CD4-positive, alpha-beta T cell treated with Interferon alpha-2 for 1 hour (primary cell): ENCODE measurements at regions not wholly inside any gene's neighbourhood (a gene's known extent, or its start where the extent isn't known, plus 50 kb on each side); places are given as distances from the start of the nearest gene placed in this dataset.

Experiments used
- DNase-seq, 2 donors: peaks; one replicate each; pipeline ENCODE4 v3.0.0-alpha.2; 2020 to 2022

DNA sequence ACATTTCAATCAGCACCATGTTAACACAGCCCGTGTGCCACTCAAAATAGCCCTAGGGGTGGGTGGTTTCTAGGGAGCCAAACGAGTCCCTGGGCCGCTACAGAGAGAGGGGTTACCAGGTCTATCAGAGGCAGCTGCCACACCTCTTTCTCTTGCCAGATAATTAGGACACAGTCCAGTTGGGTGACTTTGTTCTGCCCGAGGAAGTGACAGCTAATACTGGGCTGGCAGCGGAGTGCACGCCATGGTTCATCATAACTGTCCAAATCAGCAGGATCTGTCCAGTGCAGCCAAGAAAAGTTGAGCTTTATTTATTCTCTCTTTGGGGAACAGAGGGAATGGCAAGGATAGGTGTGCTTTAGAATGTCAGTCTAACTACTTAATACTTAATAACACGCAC is 583.8 kb downstream of the BRINP1 start:
- no peak for DNase-seq

- DNase-seq = no peak
Measured at GRCh38 chr9:118786877-118787276, 582.4 kb downstream of the BRINP1 start.

- DNase-seq = no peak
Measured at GRCh38 chr9:118809160-118809625, 560.0 kb downstream of the BRINP1 start.

DNA sequence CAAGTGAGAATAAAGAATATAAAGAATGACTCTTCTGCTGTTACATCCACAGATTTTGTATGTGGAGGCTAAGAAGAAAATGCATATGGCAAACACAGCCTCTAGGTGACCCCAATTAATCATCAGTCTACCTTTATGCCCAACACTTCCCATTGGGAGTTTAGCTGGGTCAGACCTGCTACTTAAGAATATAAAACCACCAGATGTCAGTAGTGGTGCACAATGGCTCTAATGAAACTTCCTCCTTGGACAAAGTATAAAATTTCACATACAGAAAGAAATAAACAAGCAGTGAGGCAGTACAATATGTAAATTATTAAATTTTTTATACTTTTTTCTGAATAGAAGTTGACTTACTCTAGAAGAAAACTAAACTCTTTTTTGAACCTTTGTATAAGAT is 539.9 kb downstream of the BRINP1 start:
- no peak for DNase-seq

GRCh38 chr9:118832371-118832770 is 536.9 kb downstream of the BRINP1 start:
- no peak for DNase-seq

DNA sequence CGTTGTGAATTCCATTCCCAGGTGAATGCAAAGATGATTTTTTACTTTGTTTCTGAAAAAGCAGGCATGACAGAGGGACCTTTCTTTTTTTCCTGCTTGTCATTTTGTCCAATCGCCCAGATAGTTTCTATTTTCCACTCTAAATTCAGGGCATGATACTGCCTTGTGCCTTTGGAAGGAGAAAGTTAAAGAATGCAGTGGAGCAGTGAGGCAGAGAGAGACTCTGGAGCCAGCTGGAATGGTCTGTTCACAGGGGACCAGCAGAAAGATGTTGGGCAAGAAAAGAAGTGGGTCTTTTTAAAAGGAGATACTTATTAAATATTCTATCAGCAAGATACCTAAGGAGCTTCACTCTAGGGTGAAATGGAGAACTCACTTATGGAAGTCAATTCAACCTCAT is 532.3 kb downstream of the BRINP1 start:
- DNase-seq = no peak

DNA sequence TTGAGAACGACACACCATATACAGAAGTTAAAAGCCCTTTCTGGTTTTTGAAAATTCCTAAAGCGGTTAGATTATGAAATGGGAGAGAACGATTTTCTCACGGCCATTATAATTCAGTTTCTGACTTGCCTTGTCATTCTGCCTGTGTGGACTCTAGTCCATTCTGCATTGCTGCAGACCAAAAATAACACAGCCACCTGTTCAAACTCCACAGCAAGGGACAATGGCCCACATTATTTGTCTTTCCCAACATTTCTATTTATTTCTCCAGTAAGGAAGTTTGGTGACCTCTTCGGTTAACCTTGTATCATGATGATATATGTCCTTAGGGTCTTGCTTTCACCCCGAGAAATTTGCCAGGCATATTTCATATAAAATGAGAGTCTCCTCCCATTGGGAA is 497.7 kb downstream of the BRINP1 start:
- DNase-seq = no peak

- DNase-seq = no peak
Measured at GRCh38 chr9:118882684-118883083, 486.6 kb downstream of the BRINP1 start.

DNA sequence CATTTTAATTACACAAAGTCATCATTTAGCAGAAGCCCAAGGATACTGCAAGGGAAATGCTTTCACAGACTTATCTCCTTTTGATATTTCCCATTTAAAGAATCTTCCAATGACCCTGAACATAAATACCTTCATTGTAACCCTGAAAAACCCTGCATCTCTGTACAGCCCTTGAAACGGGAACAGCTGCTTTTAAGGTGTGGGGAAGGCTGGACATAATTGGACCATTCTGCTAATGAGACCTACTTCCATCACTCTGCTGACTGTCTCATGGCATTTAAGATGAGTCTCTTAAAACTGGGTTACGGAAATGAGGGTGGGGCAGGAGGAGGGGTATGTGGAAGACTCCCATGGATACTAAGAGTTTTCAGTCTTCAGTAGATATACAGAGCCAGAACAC is 485.8 kb downstream of the BRINP1 start:
- DNase-seq = no peak

DNA sequence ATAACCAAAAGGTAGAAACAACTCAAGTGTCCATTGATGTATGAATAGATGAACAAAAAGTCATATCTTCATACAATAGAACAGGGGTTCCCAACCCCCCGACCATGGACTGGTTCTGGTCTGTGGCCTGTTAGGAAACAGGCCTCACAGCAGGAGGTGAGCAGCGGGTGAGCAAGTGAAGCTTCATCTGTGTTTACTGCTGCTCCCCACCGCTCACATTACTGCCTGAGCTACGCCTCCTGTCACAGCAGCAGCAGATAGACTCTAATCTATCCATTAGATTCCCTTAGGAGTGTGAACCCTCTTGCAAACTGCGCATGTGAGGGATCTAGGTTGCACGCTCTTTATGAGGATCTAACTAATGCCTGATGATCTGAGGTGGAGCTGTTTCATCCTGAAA is 478.0 kb downstream of the BRINP1 start:
- no peak for DNase-seq

- no peak for DNase-seq
Measured at GRCh38 chr9:118896324-118897000, 472.8 kb downstream of the BRINP1 start.

GRCh38 chr9:118918180-118918579 is 451.1 kb downstream of the BRINP1 start:
- DNase-seq = no peak

GRCh38 chr9:118928722-118929121 is 440.5 kb downstream of the BRINP1 start:
- DNase-seq = no peak

- DNase-seq = no peak
Measured at GRCh38 chr9:118929287-118929686, 439.9 kb downstream of the BRINP1 start.

- no peak for DNase-seq
Measured at GRCh38 chr9:118931941-118932340, 437.3 kb downstream of the BRINP1 start.

DNA sequence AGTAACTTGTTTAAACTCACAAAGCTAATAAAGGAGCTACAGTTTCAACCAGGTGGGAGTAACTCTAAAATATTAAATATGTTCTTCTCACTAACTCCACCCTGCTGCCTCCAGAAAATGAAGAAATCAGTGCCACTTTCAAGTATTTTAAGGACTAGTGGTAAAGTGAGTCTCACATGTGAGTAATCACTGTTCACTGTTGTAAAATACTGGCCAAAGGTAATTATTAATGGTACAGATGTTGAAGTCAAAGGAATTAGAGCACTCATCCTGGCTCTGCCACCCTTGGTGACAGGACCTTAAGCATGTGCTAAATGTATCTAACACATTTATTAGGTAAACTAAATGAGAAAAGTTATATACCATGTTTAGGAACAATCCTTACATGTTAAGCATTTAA is 430.7 kb downstream of the BRINP1 start:
- no peak for DNase-seq

DNA sequence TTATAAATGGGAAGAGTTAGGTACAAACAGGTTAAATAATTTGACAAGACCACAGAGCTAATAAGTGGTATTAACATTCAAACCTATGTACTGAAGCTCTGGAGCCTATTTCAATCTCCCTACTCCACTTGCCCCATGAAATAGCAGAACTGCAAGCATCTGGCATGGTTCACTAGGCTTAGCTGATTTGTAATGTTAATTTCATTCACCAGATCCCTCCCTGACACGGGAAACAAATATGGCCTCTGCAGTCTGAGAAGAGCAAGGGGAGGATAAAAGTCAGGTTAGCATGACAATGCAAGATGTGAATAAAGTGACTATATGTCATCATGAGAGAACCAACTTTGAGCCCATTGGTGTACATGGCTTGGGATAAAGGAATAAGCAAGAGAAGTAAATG is 428.8 kb downstream of the BRINP1 start:
- DNase-seq = no peak

GRCh38 chr9:118946669-118947068 is 422.6 kb downstream of the BRINP1 start:
- no peak for DNase-seq

- DNase-seq = no peak
Measured at GRCh38 chr9:118954857-118955256, 414.4 kb downstream of the BRINP1 start.

DNA sequence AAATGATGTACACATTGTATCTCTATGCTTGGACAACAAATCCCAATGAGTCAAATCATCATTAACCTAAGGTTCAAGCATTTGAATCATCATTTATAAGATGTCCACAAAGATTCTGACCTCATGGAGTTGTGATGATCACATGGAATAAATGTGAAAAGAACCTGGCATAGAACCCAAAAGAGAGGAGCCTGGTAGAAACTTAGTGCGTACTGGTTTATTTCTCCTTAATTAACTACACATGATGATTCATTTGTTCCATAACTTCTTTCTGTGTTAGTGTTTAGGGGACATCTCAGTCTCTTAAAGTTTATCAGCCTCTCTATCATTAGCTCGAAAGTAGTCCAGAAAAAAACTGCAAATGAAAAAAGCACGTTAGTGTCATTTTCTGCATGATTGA is 411.6 kb downstream of the BRINP1 start:
- DNase-seq = no peak

DNA sequence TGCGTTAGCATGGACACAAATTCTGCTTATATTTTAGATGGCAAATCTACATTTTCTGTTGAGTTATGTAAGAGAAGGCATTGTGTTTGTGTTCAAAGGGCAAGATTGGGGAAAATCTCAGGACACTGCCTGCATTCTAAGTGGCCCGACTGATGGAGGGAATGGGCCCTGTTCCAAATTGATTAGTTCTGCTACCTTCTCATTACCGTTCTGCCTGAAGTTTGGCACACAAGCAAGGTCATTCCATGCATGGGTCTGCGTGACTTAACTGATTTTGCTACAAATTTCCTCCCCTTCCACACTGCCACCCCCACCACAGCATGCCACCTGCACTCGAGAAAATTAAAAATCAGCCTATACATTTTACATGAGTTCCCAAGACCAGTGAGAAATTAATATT is 409.9 kb downstream of the BRINP1 start:
- no peak for DNase-seq

GRCh38 chr9:118961857-118962256 is 407.4 kb downstream of the BRINP1 start:
- DNase-seq = no peak

DNA sequence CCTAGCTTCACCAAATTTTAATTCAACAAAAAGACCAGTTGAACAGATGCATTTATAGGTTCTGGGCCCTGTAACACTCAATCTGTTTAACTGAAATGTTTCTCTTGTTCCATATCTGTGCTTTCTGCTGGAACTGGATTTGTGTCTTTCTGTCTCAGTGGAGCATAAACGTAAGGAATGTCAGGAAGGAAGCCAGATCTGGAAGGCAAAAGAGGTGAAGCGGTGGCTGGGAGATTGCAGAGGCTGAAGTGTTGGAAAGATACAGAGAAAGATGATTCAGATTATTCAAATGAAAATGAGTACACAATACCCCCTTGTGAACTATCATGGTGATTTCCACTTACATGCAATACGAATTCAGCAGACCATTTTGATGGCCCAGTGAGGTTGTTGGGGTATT is 406.8 kb downstream of the BRINP1 start:
- no peak for DNase-seq

- no peak for DNase-seq
Measured at GRCh38 chr9:118963674-118964073, 405.6 kb downstream of the BRINP1 start.

GRCh38 chr9:118967901-118968300 is 401.3 kb downstream of the BRINP1 start:
- DNase-seq = no peak
